Activated CD4-positive, alpha-beta memory T cell treated with anti-CD3 and anti-CD28 coated beads, Interleukin-2, amount 10 ng/mL, durations not matched to agents 7 days and 5 days (primary cell): ENCODE measurements at regions not wholly inside any gene's neighbourhood (a gene's known extent, or its start where the extent isn't known, plus 50 kb on each side); places are given as distances from the start of the nearest gene placed in this dataset.

Source experiments
- CTCF ChIA-PET: fragments of 350-600 bp; sonication (Branson Sonifier 250); formaldehyde crosslinking; loops from one replicate; lab custom pipeline; 2021; ENCODE audit warnings: antibody characterized with exemption, inconsistent platforms; lab: Charles Lee
- POLR2A ChIA-PET: fragments of 350-600 bp; sonication (Branson Sonifier 250); formaldehyde crosslinking; loops from one replicate; lab custom pipeline; 2021; ENCODE audit warnings: antibody characterized with exemption; lab: Charles Lee
- DNase-seq: peaks from one replicate; pipeline ENCODE4 v3.0.0-alpha.2; 2020
- H3K27ac Mint-ChIP-seq: one replicate; pipeline ENCODE4 v1.8.0; 2021; ENCODE audit warnings: mild to moderate bottlenecking, mixed read lengths
- H3K27me3 Mint-ChIP-seq: one replicate; pipeline ENCODE4 v1.8.0; 2021; ENCODE audit warnings: mixed read lengths
- H3K36me3 Mint-ChIP-seq: one replicate; pipeline ENCODE4 v1.8.0; 2021; ENCODE audit warnings: low read depth, mixed read lengths
- H3K4me1 Mint-ChIP-seq: one replicate; pipeline ENCODE4 v1.8.0; 2021; ENCODE audit warnings: mixed read lengths
- H3K4me3 Mint-ChIP-seq: one replicate; pipeline ENCODE4 v1.8.0; 2021; ENCODE audit warnings: mild to moderate bottlenecking, mixed read lengths
- H3K9me3 Mint-ChIP-seq: one replicate; pipeline ENCODE4 v1.8.0; 2021; ENCODE audit warnings: mixed read lengths

DNA sequence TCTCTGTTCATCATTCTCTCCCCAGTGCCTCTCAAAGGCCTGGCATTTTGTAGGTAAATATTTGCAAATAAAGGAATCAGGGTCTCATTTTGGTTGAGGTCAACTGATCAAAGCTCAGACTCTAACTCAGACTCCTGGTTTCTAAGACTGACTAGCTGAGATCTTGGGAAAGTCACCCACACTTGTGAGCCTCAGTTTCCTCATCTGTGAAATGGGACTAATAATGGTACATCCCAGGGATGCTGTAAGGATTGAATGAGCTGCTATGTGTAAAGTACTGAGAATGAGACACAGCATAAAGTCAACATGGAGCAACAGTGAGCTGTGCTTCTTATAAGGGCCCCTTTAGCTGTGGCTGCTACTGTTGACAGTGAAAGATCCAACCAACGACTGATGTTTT, 70.6 kb upstream of the XYLT1 start:
- Mint-ChIP-seq H3K27ac (no peak overlapping the region), H3K4me1 (no peaks in the 10 kb centered on the region), H3K27me3 (peaks cover 3% of the 10 kb centered on the region), H3K4me3 (no peak overlapping the region), H3K36me3 (no peaks in the 10 kb centered on the region), H3K9me3 (no peaks in the 10 kb centered on the region)
- CTCF ChIA-PET: interaction anchor here (1.3 kb wide), 1 partner anchor 15 kb away, joined by 4 read pairs; no protein-coding TSS in a partner anchor
- no peak for DNase-seq
- POLR2A ChIA-PET: no interaction called here

DNA sequence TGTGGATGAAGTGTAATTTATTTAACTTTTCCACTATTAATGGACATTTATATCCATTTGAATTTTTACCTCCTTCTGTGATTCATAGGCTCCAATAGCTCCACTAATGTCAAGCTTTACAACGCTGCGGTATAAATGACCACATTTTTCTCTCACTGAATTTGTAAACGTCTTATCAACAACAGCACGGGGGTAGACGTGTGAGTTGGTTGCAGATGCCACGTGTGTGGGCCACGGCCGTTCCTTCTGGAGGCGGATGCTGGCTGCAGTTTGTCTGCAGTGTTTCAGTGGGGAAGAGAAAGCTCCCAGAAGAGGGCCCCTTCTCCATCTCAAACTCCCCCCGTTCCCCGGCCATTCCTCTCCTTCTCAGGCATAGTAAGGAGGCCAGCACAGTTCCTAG, 68.2 kb upstream of the XYLT1 start:
- H3K9me3 Mint-ChIP-seq: no peaks in the 10 kb centered on the region

DNA sequence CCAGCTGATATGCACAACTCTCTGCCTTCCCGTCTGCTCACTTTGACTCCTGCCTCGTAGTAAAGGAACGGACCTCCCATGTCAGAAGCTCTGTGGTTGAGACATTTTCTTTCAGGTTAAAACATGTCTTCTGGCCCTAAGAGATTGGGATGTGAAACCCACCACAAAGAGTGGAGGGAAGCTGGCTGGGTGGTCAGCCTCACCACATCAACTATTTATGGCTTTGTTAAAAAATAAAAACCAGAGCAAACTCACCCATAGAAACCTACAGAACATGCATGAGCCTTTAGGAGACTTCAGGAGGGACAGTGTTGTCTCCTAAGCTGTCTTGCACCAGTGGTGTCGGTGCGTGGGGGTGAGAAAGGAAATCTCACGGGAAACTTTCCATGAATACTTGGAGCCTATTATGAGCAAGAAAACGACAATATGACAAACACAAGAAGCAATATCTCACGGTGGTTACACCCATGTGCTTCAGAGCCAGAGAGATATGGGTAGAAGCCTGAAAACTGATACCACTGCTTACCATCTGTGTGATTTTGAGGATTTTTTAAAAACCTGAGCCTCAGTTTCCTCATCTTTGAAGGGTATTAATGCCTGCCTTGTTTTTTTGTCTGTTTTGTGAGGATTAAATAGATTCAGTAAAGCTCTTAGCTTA, 61.7 kb upstream of the XYLT1 start:
- H3K4me1 Mint-ChIP-seq: peaks cover 15% of the 10 kb centered on the region
- H3K27ac Mint-ChIP-seq: no peak overlapping the region
- DNase-seq: no peak

More for the DNA sequence above, 68.2 kb upstream of the XYLT1 start:
- Mint-ChIP-seq H3K27me3 (peaks cover 3% of the 10 kb centered on the region), H3K4me3 (no peak overlapping the region), H3K27ac (no peak overlapping the region), H3K36me3 (no peaks in the 10 kb centered on the region), H3K4me1 (no peaks in the 10 kb centered on the region)
- ChIA-PET POLR2A (no interaction called here), CTCF (interaction anchor here (0.9 to 1.2 kb wide), 2 partner anchors 41 to 75 kb away, joined by 3 read pairs; no protein-coding TSS in a partner anchor)
- DNase-seq: no peak

DNA sequence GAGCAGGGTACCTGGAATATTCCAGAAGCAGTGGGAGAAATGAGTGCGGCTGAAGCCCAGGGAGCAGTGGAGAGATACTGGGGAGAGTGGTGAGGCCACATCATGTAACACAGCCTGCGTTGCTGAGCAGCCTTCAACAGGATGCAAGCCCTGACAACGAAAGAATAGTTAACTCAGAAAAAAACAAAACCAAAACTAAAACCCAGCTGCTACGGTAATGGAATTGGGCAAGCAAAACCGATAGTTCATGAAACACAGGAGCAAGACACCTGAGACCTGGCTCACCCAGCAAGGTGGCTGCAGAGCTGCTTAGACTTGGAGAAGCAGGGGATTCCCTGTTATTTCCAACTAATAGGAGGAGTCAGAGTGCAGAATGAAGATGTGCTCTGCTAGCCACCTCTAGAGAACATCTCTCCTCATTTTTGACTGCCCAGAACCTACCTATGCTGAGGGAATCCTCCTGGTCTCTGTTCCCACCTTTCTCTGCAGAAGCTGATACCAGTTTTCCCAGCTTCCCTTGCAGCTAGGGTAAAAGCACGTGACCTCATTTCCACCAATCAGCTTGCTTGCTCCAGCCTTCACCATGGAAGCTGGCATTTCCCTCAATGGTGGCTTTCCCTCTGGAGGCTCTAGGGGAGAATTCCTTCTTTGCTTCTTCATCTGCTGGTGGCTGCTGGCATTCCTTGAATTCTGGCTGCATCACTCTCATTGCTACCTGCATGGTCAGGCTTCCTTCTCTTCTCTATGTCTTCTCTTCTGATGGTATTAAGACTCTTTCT, 59.4 kb upstream of the XYLT1 start:
- peaks cover 17% of the 10 kb centered on the region for H3K4me1 Mint-ChIP-seq
- peak overlapping the region; percentile 79 for H3K27ac Mint-ChIP-seq
- POLR2A ChIA-PET: interaction anchor here (0.7 to 1.6 kb wide), 4 partner anchors 20 to 161 kb away, joined by 3 to 4 read pairs (median 4); no protein-coding TSS in a partner anchor

More for the DNA sequence above, 61.7 kb upstream of the XYLT1 start:
- Mint-ChIP-seq H3K9me3 (no peaks in the 10 kb centered on the region), H3K36me3 (peaks cover 3% of the 10 kb centered on the region), H3K27me3 (no peaks in the 10 kb centered on the region), H3K4me3 (no peak overlapping the region)
- CTCF ChIA-PET: interaction anchor here (1.3 kb wide), 1 partner anchor 47 kb away, joined by 4 read pairs; no protein-coding TSS in a partner anchor
- POLR2A ChIA-PET: no interaction called here

DNA sequence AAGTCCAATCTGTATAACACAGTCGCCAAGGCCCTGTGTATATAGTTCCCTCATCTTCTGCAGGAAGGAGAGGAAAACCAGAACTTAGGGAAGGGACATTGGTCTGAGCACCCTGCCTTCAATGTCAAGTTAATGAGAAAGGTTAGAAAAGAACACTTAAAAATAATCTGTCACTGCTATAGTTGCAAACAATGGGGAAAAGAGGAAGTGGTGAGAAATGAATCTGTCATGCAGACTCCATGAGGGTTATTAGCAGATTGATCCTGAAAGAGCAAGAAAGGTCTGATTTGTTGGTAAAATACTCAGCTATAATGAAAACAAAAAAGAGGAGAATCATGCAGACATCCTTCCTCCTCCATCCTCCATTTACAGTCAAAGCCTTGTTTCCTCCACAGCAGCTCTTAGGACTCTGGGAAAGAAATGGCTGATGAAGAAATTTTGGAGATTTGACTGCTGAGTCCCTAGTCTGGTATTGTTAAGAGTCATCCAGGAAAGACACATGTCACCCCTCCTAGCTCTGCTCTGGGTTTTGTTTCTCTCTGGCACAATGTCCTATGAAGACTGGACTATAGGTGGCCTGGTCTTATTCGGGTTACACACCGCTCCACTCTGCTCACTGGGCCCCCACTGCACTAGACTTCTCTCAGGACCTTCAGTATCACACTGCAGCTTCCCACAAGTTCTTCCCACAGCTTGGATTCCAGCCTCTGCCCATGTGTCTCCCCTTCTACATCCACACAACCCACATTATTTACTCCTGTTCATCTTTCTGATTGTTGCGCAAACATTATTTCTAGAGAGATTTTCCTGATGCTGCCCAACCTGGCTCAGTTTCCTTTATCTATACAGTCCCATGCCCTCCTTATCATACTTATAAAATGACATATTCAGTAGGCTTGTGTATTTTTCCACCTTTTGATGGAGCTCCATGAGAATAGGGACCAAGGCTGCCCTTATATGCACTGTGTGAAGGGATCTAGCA, 56.5 kb upstream of the XYLT1 start:
- no peak overlapping the region for H3K4me3 Mint-ChIP-seq
- no peaks in the 10 kb centered on the region for H3K9me3 Mint-ChIP-seq
- H3K27me3 Mint-ChIP-seq: peaks cover under 1% of the 10 kb centered on the region
- H3K36me3 Mint-ChIP-seq: peaks cover 3% of the 10 kb centered on the region
- no peak for DNase-seq
- ChIA-PET CTCF (no interaction called here), POLR2A (no interaction called here)
- no peak overlapping the region for H3K27ac Mint-ChIP-seq
- peaks cover 17% of the 10 kb centered on the region for H3K4me1 Mint-ChIP-seq

More for the DNA sequence above, 59.4 kb upstream of the XYLT1 start:
- Mint-ChIP-seq H3K9me3 (no peaks in the 10 kb centered on the region), H3K4me3 (peak overlapping the region; percentile 74), H3K27me3 (no peaks in the 10 kb centered on the region), H3K36me3 (peaks cover 3% of the 10 kb centered on the region)
- CTCF ChIA-PET: interaction anchor here (0.6 to 1.8 kb wide), 3 partner anchors 26 to 56 kb away, joined by 3 to 8 read pairs (median 5); no protein-coding TSS in a partner anchor
- peak; percentile 51 for DNase-seq

DNA sequence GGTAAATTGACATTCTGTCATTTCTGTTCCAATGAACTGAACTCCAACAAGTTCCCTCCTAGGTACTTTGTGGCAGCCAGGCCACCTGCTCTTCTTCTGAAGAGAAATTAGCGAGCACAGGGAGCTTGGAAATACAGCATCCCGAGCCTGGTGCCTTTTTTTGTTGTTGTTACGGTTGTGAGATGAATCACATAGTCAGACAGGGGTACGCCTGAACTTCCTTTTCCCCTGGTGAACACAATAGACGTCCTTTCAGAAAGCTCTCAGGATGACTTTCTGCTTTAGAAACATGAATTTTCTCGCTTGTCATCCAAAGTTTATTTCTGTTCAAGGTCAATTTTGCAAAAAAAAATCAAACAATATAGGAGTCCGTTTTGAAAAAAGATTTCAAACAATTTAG, 53.9 kb upstream of the XYLT1 start:
- Mint-ChIP-seq H3K9me3 (no peaks in the 10 kb centered on the region), H3K27ac (no peak overlapping the region), H3K36me3 (no peaks in the 10 kb centered on the region), H3K27me3 (peaks cover 20% of the 10 kb centered on the region), H3K4me3 (no peak overlapping the region), H3K4me1 (peaks cover 7% of the 10 kb centered on the region)
- ChIA-PET CTCF (no interaction called here), POLR2A (no interaction called here)
- no peak for DNase-seq

DNA sequence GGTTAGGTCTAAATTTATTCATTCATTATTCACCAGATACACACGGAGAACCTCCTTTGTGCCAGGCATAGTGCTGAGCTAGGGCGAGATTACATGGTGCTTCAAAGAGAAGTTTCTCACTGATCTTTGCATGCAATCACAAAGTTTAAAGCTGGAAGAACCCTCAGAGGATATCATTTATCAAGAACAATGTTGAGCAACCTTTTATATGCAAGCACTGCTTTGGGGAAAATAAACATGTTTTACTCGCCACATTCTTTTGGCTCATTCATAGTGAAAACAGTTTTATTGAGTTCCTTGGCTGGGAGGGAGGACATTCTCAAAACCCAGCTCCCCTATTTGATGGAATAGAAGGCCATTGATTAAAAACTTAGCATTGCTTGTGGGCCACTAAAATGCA, 49.8 kb upstream of the XYLT1 start:
- CTCF ChIA-PET: interaction anchor here (0.6 kb wide), 1 partner anchor 656 kb away, joined by 4 read pairs; no protein-coding TSS in a partner anchor
- H3K27ac Mint-ChIP-seq: no peak overlapping the region
- H3K36me3 Mint-ChIP-seq: no peaks in the 10 kb centered on the region
- no peak overlapping the region for H3K4me3 Mint-ChIP-seq
- H3K4me1 Mint-ChIP-seq: no peaks in the 10 kb centered on the region
- no peaks in the 10 kb centered on the region for H3K9me3 Mint-ChIP-seq
- peaks cover 33% of the 10 kb centered on the region for H3K27me3 Mint-ChIP-seq
- POLR2A ChIA-PET: no interaction called here
- no peak for DNase-seq
